PC-3 (cell line): ENCODE measurements at regions not wholly inside any gene's neighbourhood (a gene's known extent, or its start where the extent isn't known, plus 50 kb on each side); places are given as distances from the start of the nearest gene placed in this dataset.

Source experiments
- EZH2 ChIP-seq: fragments of 300-600 bp; sonication (generic); IDR thresholded peaks from one replicate; pipeline ENCODE4 v1.6.1; 2017; ENCODE audit warnings: antibody characterized with exemption, mild to moderate bottlenecking, low read length; ENCODE audit not compliant: unreplicated experiment
- TF ChIP-seq, protein P1 (sequence below): fragments of 300-600 bp; sonication (generic); conservative IDR thresholded peaks from 2 replicates; pipeline ENCODE4 v1.5.1; 2017; ENCODE audit warnings: antibody characterized with exemption, low read depth, mild to moderate bottlenecking, low read length

DNA sequence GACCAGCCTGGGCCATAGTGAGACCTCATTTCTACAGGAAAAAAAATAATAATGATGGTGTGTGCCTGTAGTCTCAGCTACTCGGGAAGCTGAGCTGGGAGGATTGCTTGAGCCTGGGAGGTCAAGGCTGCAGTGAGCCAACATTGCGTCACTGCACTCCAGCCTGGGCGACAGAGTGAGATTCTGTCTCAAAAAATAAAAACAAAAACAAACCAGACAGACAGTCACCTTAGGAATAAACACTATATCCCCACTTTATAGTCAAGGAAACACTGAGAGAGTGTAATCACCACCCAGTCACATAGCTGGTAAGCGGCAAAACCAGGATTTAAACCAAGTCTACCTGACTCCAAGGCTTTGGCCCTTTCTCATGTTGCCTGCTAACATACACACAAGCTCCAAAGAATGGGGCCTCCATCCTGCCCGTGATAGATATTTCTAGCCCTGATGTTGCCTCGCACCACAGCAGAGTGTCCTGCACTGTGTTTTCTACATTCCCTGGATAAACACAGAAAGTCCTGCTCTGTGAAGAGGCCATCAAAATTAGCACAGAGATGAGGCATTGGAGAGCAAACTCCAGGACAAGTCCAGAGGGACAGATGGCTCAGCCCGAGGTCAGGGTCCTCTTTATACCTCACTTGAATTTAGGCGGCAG is 66.1 kb upstream of the SMURF2 start:
- TF ChIP-seq, protein P1, sequence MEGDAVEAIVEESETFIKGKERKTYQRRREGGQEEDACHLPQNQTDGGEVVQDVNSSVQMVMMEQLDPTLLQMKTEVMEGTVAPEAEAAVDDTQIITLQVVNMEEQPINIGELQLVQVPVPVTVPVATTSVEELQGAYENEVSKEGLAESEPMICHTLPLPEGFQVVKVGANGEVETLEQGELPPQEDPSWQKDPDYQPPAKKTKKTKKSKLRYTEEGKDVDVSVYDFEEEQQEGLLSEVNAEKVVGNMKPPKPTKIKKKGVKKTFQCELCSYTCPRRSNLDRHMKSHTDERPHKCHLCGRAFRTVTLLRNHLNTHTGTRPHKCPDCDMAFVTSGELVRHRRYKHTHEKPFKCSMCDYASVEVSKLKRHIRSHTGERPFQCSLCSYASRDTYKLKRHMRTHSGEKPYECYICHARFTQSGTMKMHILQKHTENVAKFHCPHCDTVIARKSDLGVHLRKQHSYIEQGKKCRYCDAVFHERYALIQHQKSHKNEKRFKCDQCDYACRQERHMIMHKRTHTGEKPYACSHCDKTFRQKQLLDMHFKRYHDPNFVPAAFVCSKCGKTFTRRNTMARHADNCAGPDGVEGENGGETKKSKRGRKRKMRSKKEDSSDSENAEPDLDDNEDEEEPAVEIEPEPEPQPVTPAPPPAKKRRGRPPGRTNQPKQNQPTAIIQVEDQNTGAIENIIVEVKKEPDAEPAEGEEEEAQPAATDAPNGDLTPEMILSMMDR = no peak
- no peak for TF ChIP-seq EZH2
